VCaP (cell line): ENCODE measurements at regions not wholly inside any gene's neighbourhood (a gene's known extent, or its start where the extent isn't known, plus 50 kb on each side); places are given as distances from the start of the nearest gene placed in this dataset.

Experiments
- H3K27ac ChIP-seq: fragments of 450-650 bp; 2 replicates; pipeline ENCODE4 v1.5.1; 2017
- TF ChIP-seq, protein P1 (sequence below): fragments of 450-650 bp; conservative IDR thresholded peaks from 2 replicates; pipeline ENCODE4 v1.5.1; 2017; ENCODE audit warnings: mild to moderate bottlenecking, moderate library complexity

DNA sequence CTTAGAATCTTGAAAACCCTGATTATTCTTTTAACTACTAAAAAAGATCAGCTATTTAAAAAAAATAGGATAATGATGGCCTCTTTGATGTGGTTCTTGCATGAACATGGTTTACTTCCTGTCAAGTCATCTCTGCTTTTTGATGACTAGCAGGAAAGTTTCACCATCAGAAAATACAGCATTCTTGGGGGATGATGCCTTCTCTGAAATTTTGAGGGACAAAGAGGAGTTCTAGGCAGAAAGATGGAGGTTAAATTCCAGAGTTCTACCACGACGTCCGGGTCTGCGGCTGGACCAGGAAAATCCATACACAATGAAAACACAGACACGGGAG lies 130.4 kb downstream of the OLIG3 start:
- H3K27ac ChIP-seq: no peak overlapping the region

DNA sequence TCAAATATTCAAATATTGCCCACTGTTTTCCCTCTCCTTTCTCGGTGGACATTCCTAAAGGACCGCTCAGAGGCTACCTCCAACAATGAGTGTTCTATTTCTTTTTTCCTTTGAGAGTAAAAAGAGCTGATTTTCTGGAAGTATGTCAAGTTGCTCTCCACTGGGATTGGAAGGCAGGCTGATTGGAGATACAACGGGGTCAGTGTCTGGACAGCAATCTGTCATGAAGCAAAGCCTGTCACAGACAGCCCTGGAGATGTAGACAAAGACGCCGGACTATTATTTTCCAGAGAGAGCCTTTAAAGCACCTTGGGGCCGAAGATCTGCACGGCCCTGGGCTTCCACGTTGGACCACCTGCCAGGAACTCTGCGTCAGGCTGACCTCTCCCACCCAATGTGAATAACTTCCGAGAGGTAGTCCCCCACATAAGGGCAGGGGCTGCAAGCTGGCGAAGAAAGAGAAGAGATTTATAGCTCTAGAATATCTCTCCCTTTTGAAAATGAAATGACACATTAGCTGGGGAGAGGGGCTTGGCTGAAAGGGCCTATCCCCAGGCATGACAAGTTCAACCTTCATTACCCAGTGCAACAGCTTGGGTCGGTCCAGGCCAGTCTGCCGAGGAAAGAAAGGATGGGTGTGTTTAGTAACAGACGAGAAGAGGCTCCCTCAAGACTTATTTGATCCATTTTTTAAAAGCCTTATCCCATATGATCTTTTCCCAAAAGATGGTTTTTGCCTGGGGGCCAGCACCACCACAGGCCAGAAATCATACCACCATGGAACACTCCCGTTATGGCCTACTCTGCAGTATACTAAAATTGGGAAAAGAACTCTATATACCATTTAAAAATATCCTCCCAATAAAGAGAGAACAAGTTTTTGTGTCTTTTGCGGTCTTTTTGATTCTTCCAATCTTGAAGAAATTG lies 131.1 kb downstream of the OLIG3 start:
- TF ChIP-seq, protein P1, sequence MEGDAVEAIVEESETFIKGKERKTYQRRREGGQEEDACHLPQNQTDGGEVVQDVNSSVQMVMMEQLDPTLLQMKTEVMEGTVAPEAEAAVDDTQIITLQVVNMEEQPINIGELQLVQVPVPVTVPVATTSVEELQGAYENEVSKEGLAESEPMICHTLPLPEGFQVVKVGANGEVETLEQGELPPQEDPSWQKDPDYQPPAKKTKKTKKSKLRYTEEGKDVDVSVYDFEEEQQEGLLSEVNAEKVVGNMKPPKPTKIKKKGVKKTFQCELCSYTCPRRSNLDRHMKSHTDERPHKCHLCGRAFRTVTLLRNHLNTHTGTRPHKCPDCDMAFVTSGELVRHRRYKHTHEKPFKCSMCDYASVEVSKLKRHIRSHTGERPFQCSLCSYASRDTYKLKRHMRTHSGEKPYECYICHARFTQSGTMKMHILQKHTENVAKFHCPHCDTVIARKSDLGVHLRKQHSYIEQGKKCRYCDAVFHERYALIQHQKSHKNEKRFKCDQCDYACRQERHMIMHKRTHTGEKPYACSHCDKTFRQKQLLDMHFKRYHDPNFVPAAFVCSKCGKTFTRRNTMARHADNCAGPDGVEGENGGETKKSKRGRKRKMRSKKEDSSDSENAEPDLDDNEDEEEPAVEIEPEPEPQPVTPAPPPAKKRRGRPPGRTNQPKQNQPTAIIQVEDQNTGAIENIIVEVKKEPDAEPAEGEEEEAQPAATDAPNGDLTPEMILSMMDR: no peak
- H3K27ac ChIP-seq: no peak overlapping the region

More for the DNA sequence above, 130.4 kb downstream of the OLIG3 start:
- TF ChIP-seq, protein P1: no peak

DNA sequence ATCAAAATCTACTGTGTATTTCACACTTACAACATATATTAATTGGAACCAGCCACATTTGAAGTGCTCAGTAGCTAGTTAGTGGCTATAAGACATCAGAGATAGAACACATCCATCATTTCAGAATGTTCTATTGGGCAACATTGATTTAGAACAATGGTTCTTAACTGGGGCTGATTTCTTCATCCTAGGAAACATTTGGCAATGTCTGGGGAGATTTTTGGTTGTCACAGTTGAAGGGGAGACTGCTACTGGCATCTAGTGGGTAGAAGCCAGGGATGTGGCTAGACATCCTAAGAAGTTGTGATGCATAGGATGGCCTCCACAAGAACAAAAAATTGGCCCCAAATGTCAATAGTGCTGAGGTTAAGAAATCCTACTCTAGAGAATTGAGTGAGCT lies 132.5 kb downstream of the OLIG3 start:
- TF ChIP-seq, protein P1: no peak
- H3K27ac ChIP-seq: no peak overlapping the region

DNA sequence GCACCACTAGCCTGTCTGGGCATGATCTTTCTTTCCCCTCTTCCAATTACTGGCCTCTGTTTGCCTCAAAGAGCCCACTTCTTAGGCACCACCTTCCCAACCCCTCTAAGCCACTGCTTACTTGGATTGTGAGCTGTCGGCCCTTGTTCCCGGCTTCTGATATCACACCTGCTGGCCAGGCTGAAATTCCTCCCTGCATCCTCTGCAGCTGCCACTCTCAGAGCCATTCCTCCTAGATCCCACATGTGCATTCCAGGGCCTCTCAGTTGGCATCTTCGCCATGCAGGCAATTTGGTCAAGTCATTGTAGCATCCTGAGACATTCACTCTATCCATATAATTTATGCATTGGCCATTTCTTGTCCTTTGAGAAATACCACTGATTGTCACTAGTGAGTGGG lies 135.9 kb downstream of the OLIG3 start:
- TF ChIP-seq, protein P1: no peak
- no peak overlapping the region for H3K27ac ChIP-seq

DNA sequence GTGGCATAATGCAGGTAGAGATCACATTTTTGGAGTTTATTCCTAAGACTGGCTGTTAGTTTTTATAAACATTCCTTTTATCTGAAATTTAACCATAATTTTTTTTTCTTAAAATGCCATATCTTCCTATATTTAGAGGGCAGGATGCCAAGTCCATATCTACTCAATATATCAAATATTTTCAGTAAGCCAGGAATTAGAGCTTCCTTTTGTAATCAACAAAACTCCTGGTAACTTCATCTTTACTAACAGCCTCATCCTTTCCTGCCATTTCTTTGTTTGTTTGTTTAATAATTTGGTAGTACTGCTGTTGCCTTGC lies 136.3 kb downstream of the OLIG3 start:
- H3K27ac ChIP-seq: no peak overlapping the region
- TF ChIP-seq, protein P1: no peak

DNA sequence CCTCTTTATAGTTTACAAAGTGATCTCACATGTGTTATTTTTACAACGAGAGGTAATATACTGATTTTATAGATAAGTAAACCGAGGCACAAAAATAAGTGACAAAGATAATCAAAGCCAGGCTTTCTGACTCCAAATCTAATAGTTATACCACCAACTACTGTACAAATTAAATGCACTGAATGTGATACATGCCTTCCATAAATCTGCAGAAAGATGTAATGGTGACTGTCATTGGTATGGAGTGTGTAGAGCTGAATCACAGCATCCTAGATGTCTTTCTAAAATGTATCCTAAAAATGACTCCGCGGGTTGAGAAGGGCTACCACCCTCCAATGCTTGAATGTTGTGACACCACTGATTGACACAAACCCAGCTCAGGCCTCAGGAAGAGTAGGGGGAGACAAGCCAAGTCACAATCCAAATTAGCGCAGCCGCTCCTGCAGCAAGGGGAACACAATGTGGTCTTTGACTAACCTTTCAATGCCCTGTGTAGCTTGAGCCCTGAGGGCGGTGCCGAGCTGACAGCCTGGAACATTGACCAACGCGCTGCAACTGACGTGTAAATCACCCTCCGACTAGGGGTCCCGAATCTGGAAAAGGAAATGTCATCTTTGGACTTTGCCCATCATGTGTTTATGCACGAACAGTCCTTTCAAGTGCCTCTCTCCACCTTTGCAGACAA lies 136.8 kb downstream of the OLIG3 start:
- TF ChIP-seq, protein P1: no peak
- H3K27ac ChIP-seq: no peak overlapping the region

DNA sequence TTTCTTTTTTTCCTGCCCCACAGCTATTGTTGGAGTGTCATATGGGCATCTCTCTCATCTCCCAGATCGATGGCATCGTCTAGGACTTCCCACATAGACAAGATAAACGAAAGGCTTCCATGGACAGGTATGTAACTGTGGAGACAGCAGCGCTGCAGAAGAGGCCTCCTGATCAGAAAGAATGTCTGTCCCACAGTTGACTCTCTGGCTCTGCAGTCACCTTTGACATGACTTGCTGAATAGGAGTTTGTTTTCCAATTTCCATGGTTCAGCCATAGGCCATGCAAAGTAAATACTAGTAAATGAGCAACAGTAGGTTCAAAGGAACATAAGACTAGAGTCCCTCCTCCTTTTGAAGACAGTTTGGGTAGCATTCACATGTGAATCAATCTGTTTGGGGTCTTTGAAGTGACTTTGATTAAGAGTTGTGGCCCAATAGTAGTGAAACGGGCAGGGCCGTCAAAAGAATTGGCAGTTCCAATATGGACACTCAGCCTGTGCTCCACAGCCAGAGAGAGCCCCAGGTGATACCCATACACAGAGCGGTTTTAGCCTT lies 134.7 kb upstream of the IFNGR1 start:
- no peak overlapping the region for H3K27ac ChIP-seq
- TF ChIP-seq, protein P1: no peak
